GM12892 (cell line): ENCODE measurements at regions not wholly inside any gene's neighbourhood (a gene's known extent, or its start where the extent isn't known, plus 50 kb on each side); places are given as distances from the start of the nearest gene placed in this dataset.

Experiments
- DNase-seq: peaks from one replicate; pipeline ENCODE4 v3.0.0; 2011; ENCODE audit not compliant: insufficient read length
- FAIRE-seq: peaks from 2 replicates; lab custom pipeline; 2011; peaks lifted over from hg19 to GRCh38; lab: Jason Lieb, UNC
- POLR2A ChIP-seq: IDR thresholded peaks from 2 replicates; pipeline ENCODE4 v1.6.1; 2011; ENCODE audit warnings: low read depth, low read length, control low read depth
- POLR2AphosphoS5 ChIP-seq: IDR thresholded peaks from 2 replicates; pipeline ENCODE4 v1.6.1; 2011; ENCODE audit warnings: low read depth, low read length, control low read depth
- TAF1 ChIP-seq: IDR thresholded peaks from 2 replicates; pipeline ENCODE4 v1.6.1; 2011; ENCODE audit warnings: low read depth, mild to moderate bottlenecking, control low read depth, low read length, borderline replicate concordance

DNA sequence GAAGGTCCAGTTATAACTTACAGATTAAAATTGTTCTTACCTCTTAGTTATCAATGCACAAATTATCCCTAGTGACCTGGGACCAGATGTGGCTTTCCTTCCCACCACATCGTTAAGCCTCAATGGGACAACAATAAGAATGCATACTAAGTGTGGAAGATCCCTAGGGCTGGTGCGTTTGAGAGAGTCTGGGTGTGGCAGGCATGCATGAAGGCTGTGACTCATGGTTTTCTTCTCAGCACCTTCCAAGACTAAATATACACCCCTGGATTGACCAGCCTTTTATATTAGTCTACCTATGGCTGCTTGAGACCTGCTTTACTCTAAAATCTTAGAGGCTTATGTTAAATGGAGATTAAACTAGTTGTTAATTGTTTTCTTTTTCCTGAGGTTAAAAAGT, 261.7 kb upstream of the SLC14A2 start:
- TF ChIP-seq POLR2A (no peak), TAF1 (no peak), POLR2AphosphoS5 (no peak)
- FAIRE-seq (no peak), DNase-seq (no peak)

GRCh38 chr18:45355944-45356520, 259.2 kb upstream of the SLC14A2 start:
- DNase-seq = no peak
- no peak for FAIRE-seq
- TF ChIP-seq POLR2A (no peak), POLR2AphosphoS5 (no peak), TAF1 (no peak)

DNA sequence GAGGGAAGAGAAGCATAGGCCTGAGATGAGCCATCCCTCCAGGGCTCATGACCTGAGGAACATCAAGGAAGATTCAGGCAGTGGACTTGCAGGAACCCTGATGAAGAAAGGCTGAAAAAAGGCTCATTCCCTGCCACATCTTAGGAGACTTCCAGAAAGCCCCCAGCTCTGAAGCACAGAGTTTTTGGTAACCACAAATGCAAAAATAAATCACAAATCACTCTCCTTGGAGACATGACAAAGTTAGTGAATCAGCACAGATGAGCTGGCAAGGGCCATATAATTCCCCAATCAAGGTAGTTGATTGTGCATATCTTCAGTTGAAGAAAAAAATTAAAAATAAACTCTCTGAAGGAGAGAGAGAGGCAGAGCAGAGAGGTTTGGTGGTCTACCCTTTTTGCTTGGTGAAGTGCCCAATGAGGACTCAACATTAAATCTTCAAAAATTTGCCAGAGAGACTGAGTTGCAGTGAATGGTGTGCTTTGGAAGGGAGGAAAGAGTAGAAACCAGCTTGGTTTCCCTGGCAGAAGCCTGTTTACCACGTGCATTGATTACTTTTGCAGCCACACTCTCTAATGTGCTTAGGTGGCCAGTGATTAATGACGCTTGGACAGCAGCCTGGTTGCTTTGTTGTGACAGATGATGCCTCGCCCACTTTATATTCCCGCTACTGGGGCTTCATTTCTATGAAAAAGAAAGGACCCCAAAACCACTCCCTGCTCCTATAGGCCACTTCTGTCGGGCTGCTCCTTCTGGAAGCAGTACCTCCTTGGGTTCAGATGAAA, 257.4 kb upstream of the SLC14A2 start:
- FAIRE-seq (no peak), DNase-seq (no peak)
- TF ChIP-seq POLR2AphosphoS5 = no peak
- TF ChIP-seq TAF1 = no peak
- no peak for TF ChIP-seq POLR2A

DNA sequence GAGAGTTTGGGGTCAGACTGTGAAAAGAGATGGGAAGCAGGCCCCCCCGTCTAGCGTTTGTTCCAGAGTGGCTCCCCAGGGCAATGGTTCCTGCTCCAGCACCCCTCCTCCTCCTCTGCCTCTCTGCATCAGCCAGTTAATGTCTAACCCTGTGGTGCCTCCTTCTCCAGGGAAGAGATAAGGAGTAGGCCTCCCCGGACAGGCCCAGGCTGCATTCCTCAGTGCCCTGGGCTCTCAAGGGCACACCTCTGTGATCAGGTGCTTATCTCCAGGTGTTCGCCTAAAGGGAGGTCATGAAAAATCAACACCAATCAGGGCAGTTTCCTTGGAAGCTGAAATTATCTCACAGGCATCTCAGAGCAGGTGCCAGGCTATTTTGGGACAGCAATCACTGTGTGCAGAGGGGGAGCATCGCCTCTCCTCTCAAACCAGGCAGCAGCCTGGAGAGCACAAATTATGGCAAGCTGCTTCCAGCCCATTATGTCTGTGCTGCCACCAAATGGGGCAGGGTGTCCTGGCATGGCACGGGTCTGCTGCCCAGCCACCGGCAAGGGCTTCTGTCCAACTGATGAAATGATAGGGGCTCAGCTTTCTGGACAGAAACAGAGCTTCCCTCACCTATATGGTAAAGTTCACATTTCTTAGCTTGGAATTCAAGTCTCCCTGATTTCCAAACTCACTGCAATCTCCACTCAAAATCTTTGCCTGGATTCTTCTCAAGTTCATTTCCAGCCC, 255.8 kb upstream of the SLC14A2 start:
- DNase-seq = no peak
- TF ChIP-seq POLR2A = no peak
- no peak for TF ChIP-seq POLR2AphosphoS5
- no peak for TF ChIP-seq TAF1
- no peak for FAIRE-seq

- TF ChIP-seq POLR2A (no peak), POLR2AphosphoS5 (no peak), TAF1 (no peak)
- FAIRE-seq (no peak), DNase-seq (no peak)
These were observed 254.0 kb upstream of the SLC14A2 start for GRCh38 chr18:45361125-45361851.

DNA sequence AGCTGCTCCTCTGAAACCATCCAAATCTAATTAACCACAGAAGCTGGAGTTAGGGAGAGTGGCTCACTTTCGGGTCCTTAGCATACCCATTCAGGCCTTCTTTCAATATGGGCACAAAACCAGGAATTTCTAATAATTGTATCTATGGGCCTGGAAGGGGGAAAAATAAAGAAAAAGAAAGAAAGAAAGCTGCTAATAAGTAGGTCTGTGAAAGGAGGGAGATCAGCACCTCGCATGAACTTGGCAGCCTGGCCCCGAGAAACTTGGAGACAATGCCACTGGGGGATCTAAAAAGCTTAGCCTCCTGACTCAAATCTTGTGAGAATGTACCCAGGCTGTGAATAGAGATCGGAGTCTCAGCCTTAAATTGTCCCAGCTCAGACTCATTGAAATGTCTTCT, 252.1 kb upstream of the SLC14A2 start:
- no peak for DNase-seq
- no peak for TF ChIP-seq TAF1
- TF ChIP-seq POLR2AphosphoS5 = no peak
- no peak for TF ChIP-seq POLR2A
- no peak for FAIRE-seq

DNA sequence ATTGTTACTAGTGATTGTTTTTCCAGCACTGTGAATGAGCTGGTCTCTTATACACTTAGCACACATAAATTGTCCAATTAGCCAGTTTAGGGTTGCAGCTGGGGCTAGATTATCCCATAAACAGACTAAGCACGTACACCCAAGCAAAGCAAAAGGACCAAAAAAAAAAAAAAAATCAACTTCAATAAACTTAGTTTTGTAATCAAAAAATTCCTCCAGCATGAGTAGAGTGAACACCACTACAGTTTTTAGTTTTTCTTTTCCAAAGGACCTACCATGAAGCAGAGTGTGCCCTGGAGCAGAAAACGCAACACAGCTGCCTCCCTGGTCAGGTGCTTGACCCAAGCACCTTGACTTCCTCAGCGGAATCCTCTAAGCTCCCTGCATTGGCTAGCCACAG, 249.4 kb upstream of the SLC14A2 start:
- no peak for TF ChIP-seq POLR2A
- no peak for FAIRE-seq

DNA sequence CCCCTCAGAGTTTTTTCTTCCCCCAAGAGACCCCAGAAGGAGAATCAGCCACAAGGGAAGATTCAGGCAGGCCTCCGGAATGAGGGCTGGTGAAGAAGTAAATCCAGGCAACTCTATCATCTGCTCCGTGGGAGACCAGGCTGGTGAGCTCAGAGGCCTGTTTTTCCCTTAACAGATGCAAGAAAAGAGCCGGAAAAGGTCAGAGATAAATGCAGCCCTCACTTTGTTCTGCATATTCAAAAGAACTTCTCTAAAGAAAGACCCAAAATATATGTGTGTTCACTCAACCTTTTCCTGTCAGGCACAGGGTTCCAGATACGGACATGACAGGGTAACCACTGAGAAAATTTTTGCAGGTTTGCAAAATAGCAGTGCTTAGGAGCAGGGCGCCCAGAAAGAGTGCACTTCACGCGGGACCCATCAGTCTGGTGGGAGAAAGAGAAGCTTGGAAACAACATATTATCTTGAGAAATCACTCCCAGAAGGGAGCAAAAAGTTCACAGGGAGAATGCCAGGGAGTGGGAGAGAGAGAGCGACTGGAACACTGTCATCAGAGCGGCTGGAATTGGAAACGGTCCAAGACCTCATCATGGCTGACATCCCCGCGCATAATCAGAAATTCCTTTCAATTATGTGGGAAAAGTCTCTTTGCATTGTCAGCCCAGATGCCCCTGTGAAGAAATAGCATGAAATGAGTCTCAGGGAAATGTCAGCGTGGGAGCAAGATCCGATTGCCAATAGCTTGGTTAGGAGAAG, 244.8 kb upstream of the SLC14A2 start:
- FAIRE-seq (no peak), DNase-seq (no peak)
- TF ChIP-seq POLR2AphosphoS5 (no peak), POLR2A (no peak), TAF1 (no peak)

More for the DNA sequence above, 249.4 kb upstream of the SLC14A2 start:
- DNase-seq = no peak

- no peak for DNase-seq
- TF ChIP-seq POLR2A (no peak), TAF1 (no peak), POLR2AphosphoS5 (no peak)
- FAIRE-seq = no peak
These were observed 241.9 kb upstream of the SLC14A2 start for GRCh38 chr18:45373286-45373880.

DNA sequence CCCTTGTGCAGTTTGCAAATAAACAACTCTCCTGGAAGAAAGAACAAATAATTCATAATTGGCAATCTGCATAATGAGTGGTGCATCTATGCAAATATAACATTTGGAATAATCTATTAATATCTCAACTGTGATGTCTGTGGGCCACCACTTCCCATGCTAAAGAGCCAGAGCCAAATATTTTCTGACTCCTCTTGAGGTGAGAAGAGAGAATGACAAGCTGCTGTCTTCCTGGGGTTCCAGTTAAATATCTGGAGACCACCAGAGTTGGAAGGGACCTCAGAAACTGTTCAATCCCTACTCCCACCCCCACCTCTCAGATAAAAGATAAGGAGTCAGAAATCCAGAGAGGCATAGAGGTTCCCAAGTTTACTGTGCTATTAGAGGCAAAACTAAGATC, 241.0 kb upstream of the SLC14A2 start:
- DNase-seq (no peak), FAIRE-seq (no peak)
- TF ChIP-seq POLR2AphosphoS5 (no peak), POLR2A (no peak), TAF1 (no peak)

DNA sequence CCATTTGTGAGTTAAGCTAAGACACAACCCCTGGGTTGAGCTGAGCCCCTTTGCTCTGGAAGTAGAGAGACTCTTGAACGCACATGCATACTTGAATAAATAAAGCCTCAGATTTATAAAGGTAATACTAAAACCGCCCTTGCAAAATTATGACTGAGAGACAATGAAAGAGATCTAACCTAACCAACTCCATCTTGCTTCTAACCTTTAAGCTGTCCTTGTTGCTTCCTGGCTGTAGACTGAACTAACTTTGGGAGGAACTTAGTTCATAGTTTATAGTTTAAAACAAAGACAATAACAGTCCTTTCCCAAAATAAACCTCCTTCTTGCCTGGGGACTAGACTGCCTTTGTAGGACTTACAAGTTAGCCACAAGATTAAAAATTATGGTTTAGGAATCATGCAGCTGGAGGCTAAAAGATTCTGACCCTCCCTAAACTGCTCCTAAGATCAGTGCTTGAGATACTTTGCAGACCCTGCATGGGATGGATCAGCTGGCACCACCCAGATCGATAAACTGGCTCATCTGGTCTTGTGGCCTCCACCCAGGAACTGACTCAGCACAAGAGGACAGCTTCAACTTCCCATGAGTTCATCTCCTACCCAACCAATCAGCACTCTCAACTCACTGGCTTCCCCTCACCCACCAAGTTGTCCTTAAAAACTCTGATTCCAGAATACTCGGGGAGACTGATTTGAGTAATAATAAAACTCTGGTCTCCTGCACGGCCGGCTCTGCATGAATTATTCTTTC, 240.2 kb upstream of the SLC14A2 start:
- DNase-seq = no peak
- no peak for FAIRE-seq
- TF ChIP-seq POLR2AphosphoS5 (no peak), TAF1 (no peak), POLR2A (no peak)
